ENCODE measurements at regions not wholly inside any gene's neighbourhood (a gene's known extent, or its start where the extent isn't known, plus 50 kb on each side); places are given as distances from the start of the nearest gene placed in this dataset.

- no peak for DNase-seq
- Histone ChIP-seq H4K5ac (ENCODE audit: insufficient read length, low read depth, low read length) (no peak overlapping the region), H4K20me1 (ENCODE audit: control insufficient read depth, insufficient read depth, insufficient read length) (no peaks in the 10 kb centered on the region), H3K27ac (ENCODE audit: insufficient read length, low read depth, low read length) (no peak overlapping the region), H3K79me2 (ENCODE audit: insufficient read depth, low read length) (no peaks in the 10 kb centered on the region), H3K4ac (ENCODE audit: low read depth, low read length) (no peak overlapping the region), H3K14ac (ENCODE audit: insufficient read depth, low read length) (no peak overlapping the region), H3K23ac (ENCODE audit: insufficient read length, low read depth, low read length) (no peak overlapping the region), H2BK15ac (ENCODE audit: low read depth, low read length) (no peak overlapping the region), H3K27me3 (ENCODE audit: insufficient read depth, low read length) (no peaks in the 10 kb centered on the region), H3K4me1 (ENCODE audit: insufficient read depth, low read length) (no peaks in the 10 kb centered on the region), H2BK12ac (ENCODE audit: insufficient read length, low read depth, low read length) (no peak overlapping the region), H3K79me1 (ENCODE audit: insufficient read depth, low read depth, low read length, poor library complexity, severe bottlenecking) (no peaks in the 10 kb centered on the region), H2BK5ac (ENCODE audit: insufficient read length, low read length) (no peak overlapping the region), H2AK5ac (ENCODE audit: insufficient read length, low read length) (no peak overlapping the region), H2BK120ac (ENCODE audit: low read depth, low read length, poor library complexity, severe bottlenecking) (no peak overlapping the region), H3K4me2 (ENCODE audit: insufficient read depth, insufficient read length, low read length) (no peak overlapping the region), H3K9ac (ENCODE audit: extremely low read depth, insufficient read length, low read length) (no peak overlapping the region), H3K56ac (ENCODE audit: insufficient read length, low read depth, low read length) (no peak overlapping the region), H3K23me2 (ENCODE audit: insufficient read length, low read depth, low read length, poor library complexity, severe bottlenecking) (no peaks in the 10 kb centered on the region), H2AFZ (ENCODE audit: low read length) (no peak overlapping the region), H3T11ph (ENCODE audit: low read length) (no peak overlapping the region), H3K9me3 (ENCODE audit: control insufficient read depth, low read depth, low read length) (no peaks in the 10 kb centered on the region), H4K8ac (replicated peaks; ENCODE audit: insufficient read length, low read depth, low read length) (no peak overlapping the region), H4K91ac (ENCODE audit: insufficient read length, low read depth, low read length) (no peak overlapping the region), H2BK20ac (ENCODE audit: low read depth, low read length, poor library complexity, severe bottlenecking) (no peak overlapping the region), H3K18ac (ENCODE audit: insufficient read length, low read depth, low read length) (no peak overlapping the region)
- H3K27ac Mint-ChIP-seq = no peak overlapping the region
- H3K4me3 Mint-ChIP-seq = no peak overlapping the region
- peaks cover 4% of the 10 kb centered on the region for H3K27me3 Mint-ChIP-seq (ENCODE audit: low read depth)
- no peak for TF ChIP-seq CTCF (conservative IDR thresholded peaks at IDR 0.05)
- no peaks in the 10 kb centered on the region for H3K9me3 Mint-ChIP-seq
- peaks cover 13 to 16% of the 10 kb centered on the region in 2 experiments for H3K4me1 Mint-ChIP-seq
- H3K36me3 Mint-ChIP-seq (ENCODE audit: insufficient read depth in 1 of 3, low read depth in 3 of 3) = no peaks in the 10 kb centered on the region
- no CpG with 5 or more reads among the region's 9 CpGs for WGBS (ENCODE audit: extremely low coverage, insufficient read length, low lambda C conversion rate)
Observed at GRCh38 chr20:57779401-57780003, 69.7 kb upstream of the PMEPA1 start.
